ENCODE measurements at regions not wholly inside any gene's neighbourhood (a gene's known extent, or its start where the extent isn't known, plus 50 kb on each side); places are given as distances from the start of the nearest gene placed in this dataset.

- no peak overlapping the region for H3K23ac ChIP-seq (ENCODE audit: insufficient read length)
- no peaks in the 10 kb centered on the region for H3K79me1 ChIP-seq (ENCODE audit: low read depth, low read length)
- H3K4me1 ChIP-seq (replicated peaks in 1 of 4; ENCODE audit: control insufficient read depth in 3 of 4, insufficient read depth in 4 of 4, low read length in 3 of 4), result no peaks in the 10 kb centered on the region
- H3K18ac ChIP-seq (ENCODE audit: extremely low read depth, low read length), result no peak overlapping the region
- H3K79me2 ChIP-seq (ENCODE audit: control insufficient read depth in 1 of 2, insufficient read depth in 2 of 2, low read length in 2 of 2), result no peaks in the 10 kb centered on the region
- no peak overlapping the region for H2BK5ac ChIP-seq (ENCODE audit: low read depth, low read length)
- no peak overlapping the region for H2BK15ac ChIP-seq (ENCODE audit: low read length)
- no peaks in the 10 kb centered on the region for H3K23me2 ChIP-seq (ENCODE audit: low read depth, low read length)
- H2BK12ac ChIP-seq (ENCODE audit: low read depth, low read length), result no peak overlapping the region
- H3K9me3 ChIP-seq (ENCODE audit: insufficient read depth in 2 of 2, low read depth in 1 of 2, low read length in 1 of 2), result peaks cover under 1 to 2% of the 10 kb centered on the region in 2 experiments; a peak in 2 of 4 replicates
- H3K14ac ChIP-seq (ENCODE audit: insufficient read length), result no peak overlapping the region
- no peaks in the 10 kb centered on the region for H3K36me3 ChIP-seq (ENCODE audit: control insufficient read depth in 2 of 4, insufficient read depth in 4 of 4, low read length in 3 of 4)
- POLR2A ChIA-PET (ENCODE audit: partially characterized antibody), result no interaction called here
- H3K9ac ChIP-seq (replicated peaks in 1 of 4; ENCODE audit: extremely low read depth in 1 of 4, low read depth in 3 of 4, low read length in 3 of 4), result no peak overlapping the region
- no peak overlapping the region for H3K27ac ChIP-seq (ENCODE audit: low read depth, low read length)
- H4K20me1 ChIP-seq (replicated peaks in 1 of 2; ENCODE audit: control insufficient read depth in 1 of 2, insufficient read depth in 2 of 2, low read length in 2 of 2), result no peaks in the 10 kb centered on the region
- no peak overlapping the region for H2BK120ac ChIP-seq (replicated peaks; ENCODE audit: low read depth, low read length)
- H3K56ac ChIP-seq (replicated peaks; ENCODE audit: insufficient read length, low read depth, low read length), result no peak overlapping the region
- no peak for DNase-seq (ENCODE audit: low read depth in 1 of 2, low spot score in 2 of 2)
- no peak overlapping the region for H2AK5ac ChIP-seq (ENCODE audit: low read depth, low read length)
- no peak overlapping the region for H4K8ac ChIP-seq (ENCODE audit: extremely low read depth, insufficient read depth, low read length)
- no peak overlapping the region for H2BK20ac ChIP-seq (ENCODE audit: low read length)
- H3K27me3 ChIP-seq (replicated peaks in 1 of 4; ENCODE audit: control insufficient read depth in 3 of 4, extremely low read depth in 1 of 4, insufficient read depth in 3 of 4, low read length in 3 of 4), result no peaks in the 10 kb centered on the region
- no peak for FAIRE-seq
- no peak overlapping the region for H3K4me2 ChIP-seq (ENCODE audit: insufficient read depth in 1 of 2, low read depth in 2 of 2, low read length in 2 of 2)
- no peak overlapping the region for H4K5ac ChIP-seq (ENCODE audit: insufficient read length, low read depth, low read length)
- TF ChIP-seq CTBP2 (IDR thresholded peaks at IDR 0.05; ENCODE audit: borderline replicate concordance, insufficient read depth, insufficient read length, low read length), result no peak
- H3K4ac ChIP-seq (replicated peaks; ENCODE audit: insufficient read length, low read depth, low read length), result no peak overlapping the region
- 80% methylated on average over 3 of the region's 3 CpGs; no CpG with 5 or more reads in 1 of the 2 experiments for WGBS, 2 experiments (ENCODE audit: extremely low coverage in 1 of 2, insufficient coverage in 1 of 2, insufficient read length in 1 of 2, insufficient replicate concordance in 2 of 2, low coverage in 1 of 2, low lambda C conversion rate in 2 of 2, missing lambda C conversion rate in 1 of 2)
- H2AFZ ChIP-seq (ENCODE audit: low read length), result no peak overlapping the region
- CTCF ChIA-PET (ENCODE audit: partially characterized antibody), result interaction anchor here (0.9 to 2.7 kb wide), 6 partner anchors 8 to 91 kb away, joined by 3 to 9 read pairs (median 4); no protein-coding TSS in a partner anchor
- no peak overlapping the region for H3K4me3 ChIP-seq (ENCODE audit: extremely low read depth in 1 of 4, insufficient read depth in 2 of 4, low read depth in 3 of 4, low read length in 4 of 4)
- H4K91ac ChIP-seq (replicated peaks; ENCODE audit: insufficient read length, low read length), result no peak overlapping the region
These were observed 159.7 kb downstream of the USP31 start for GRCh38 chr16:22989598-22989997.
